Uterus (tissue), 2 donors: ENCODE measurements at regions not wholly inside any gene's neighbourhood (a gene's known extent, or its start where the extent isn't known, plus 50 kb on each side); places are given as distances from the start of the nearest gene placed in this dataset.

Experiments used
- POLR2A ChIP-seq, 2 donors: fragments of 450-650 bp; IDR thresholded peaks; one replicate each; pipeline ENCODE4 v1.6.1; 2016; ENCODE audit warnings: antibody characterized with exemption in 2 of 2, mild to moderate bottlenecking in 1 of 2, moderate library complexity in 1 of 2
- TF ChIP-seq, protein P1 (sequence below), 4 experiments: fragments of 200-600 bp in 2 of 4; fragments of 450-650 bp in 2 of 4; sonication (generic) in 2 of 4; IDR thresholded peaks; one replicate each; pipeline ENCODE4 v1.5.1; 2016 to 2019; ENCODE audit warnings: antibody characterized with exemption in 4 of 4, mild to moderate bottlenecking in 2 of 4, moderate library complexity in 1 of 4

DNA sequence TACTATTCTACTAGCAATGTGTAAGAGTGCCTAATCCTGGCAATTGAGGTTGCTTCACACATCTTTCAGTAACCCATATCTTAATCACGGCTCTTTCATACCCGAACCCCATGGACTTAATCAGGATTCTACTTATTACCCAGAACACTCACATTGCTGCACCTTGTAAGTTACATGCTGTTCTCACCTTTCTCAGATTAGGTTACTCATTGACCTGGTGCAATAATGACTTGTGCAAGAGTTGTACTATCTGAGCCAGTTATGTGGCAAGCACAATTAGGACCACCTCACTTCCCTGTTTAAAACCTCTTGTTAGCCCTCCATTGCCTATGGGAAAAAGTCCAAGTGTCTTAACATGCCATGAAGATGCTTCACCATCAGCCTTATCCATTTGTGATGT lies 306.7 kb upstream of the E2F7 start:
- TF ChIP-seq, protein P1, sequence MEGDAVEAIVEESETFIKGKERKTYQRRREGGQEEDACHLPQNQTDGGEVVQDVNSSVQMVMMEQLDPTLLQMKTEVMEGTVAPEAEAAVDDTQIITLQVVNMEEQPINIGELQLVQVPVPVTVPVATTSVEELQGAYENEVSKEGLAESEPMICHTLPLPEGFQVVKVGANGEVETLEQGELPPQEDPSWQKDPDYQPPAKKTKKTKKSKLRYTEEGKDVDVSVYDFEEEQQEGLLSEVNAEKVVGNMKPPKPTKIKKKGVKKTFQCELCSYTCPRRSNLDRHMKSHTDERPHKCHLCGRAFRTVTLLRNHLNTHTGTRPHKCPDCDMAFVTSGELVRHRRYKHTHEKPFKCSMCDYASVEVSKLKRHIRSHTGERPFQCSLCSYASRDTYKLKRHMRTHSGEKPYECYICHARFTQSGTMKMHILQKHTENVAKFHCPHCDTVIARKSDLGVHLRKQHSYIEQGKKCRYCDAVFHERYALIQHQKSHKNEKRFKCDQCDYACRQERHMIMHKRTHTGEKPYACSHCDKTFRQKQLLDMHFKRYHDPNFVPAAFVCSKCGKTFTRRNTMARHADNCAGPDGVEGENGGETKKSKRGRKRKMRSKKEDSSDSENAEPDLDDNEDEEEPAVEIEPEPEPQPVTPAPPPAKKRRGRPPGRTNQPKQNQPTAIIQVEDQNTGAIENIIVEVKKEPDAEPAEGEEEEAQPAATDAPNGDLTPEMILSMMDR (IDR thresholded peaks at IDR 0.05) = no peak
- no peak for TF ChIP-seq POLR2A (IDR thresholded peaks at IDR 0.05)
